SK-N-SH (cell line): ENCODE measurements at regions not wholly inside any gene's neighbourhood (a gene's known extent, or its start where the extent isn't known, plus 50 kb on each side); places are given as distances from the start of the nearest gene placed in this dataset.

Experiments used
- CHD2 ChIP-seq: fragments of 150-350 bp; IDR thresholded peaks from 2 replicates; pipeline ENCODE4 v1.6.1; 2018; ENCODE audit warnings: low read length; ENCODE audit not compliant: partially characterized antibody
- CTCF ChIP-seq: fragments of 200-600 bp; sonication (generic); IDR thresholded peaks from 2 replicates; pipeline ENCODE4 v1.6.1; 2017; ENCODE audit warnings: antibody characterized with exemption, mild to moderate bottlenecking, moderate library complexity
- POLR2AphosphoS5 ChIP-seq: IDR thresholded peaks from 2 replicates; pipeline ENCODE4 v1.6.1; 2012; ENCODE audit warnings: low read depth, low read length
- RAD21 ChIP-seq: IDR thresholded peaks from 2 replicates; pipeline ENCODE4 v1.6.1; 2012; ENCODE audit warnings: mild to moderate bottlenecking, low read length
- REST ChIP-seq: IDR thresholded peaks from 2 replicates; pipeline ENCODE4 v1.6.1; 2012; ENCODE audit warnings: mild to moderate bottlenecking, low read depth, low read length, moderate library complexity
- RXRA ChIP-seq: IDR thresholded peaks from 2 replicates; pipeline ENCODE4 v1.4.0; 2012; ENCODE audit warnings: low read depth, mild to moderate bottlenecking, borderline replicate concordance
- SIN3A ChIP-seq: IDR thresholded peaks from 2 replicates; pipeline ENCODE4 v1.6.1; 2012; ENCODE audit warnings: low read depth, mild to moderate bottlenecking, low read length, moderate library complexity, borderline replicate concordance
- TAF1 ChIP-seq: IDR thresholded peaks from 2 replicates; pipeline ENCODE4 v1.6.1; 2012; ENCODE audit warnings: low read depth, mild to moderate bottlenecking, low read length, moderate library complexity, borderline replicate concordance
- TEAD4 ChIP-seq: IDR thresholded peaks from 2 replicates; pipeline ENCODE4 v1.4.0; 2012; ENCODE audit warnings: mild to moderate bottlenecking, borderline replicate concordance; ENCODE audit not compliant: insufficient read depth
- YY1 ChIP-seq: IDR thresholded peaks from 2 replicates; pipeline ENCODE4 v1.4.0; 2012; ENCODE audit warnings: low read depth, mild to moderate bottlenecking

DNA sequence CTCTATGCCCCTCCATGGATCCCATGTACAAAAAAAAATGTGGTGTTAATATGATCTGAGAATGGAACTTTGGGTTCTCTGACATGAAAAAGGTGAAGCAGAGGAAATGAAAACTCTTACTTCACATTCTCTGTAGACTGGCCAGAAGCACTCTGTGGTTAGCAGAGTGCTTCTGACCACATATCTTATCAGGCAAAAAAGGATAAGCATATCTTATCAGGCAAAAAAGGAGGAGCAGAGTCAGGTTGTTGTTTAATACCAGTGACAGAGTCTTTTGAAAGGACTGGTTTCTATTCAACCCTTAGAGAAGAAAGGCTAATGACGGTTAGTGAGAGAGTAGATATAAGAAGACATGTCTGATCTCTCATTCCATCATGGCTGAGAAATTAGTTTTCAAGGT lies 1404.8 kb downstream of the SLITRK1 start:
- TF ChIP-seq CTCF (no peak), SIN3A (no peak), TEAD4 (no peak), REST (no peak), POLR2AphosphoS5 (no peak), RAD21 (no peak), TAF1 (no peak), RXRA (no peak), CHD2 (no peak), YY1 (no peak)
